NK-92 treated with Interleukin-12 subunit alpha and Interleukin-12 subunit beta, amount 100 ng/mL, for 24 hours (cell line): ENCODE measurements at regions not wholly inside any gene's neighbourhood (a gene's known extent, or its start where the extent isn't known, plus 50 kb on each side); places are given as distances from the start of the nearest gene placed in this dataset.
"Not testable (repeated sequence)": the region's sequence is repeated elsewhere in the genome, so short reads cannot be mapped to it uniquely, and the experiment has no call there.

Experiments
- DNase-seq: peaks from one replicate; lab custom pipeline; 2025; lab: John Stamatoyannopoulos, UW

GRCh38 chr13:89486065-89486464 is 1814.9 kb downstream of the SLITRK5 start:
- DNase-seq: no peak

GRCh38 chr13:89486709-89487108 is 1815.5 kb downstream of the SLITRK5 start:
- DNase-seq: no peak

GRCh38 chr13:89490661-89491060 is 1819.5 kb downstream of the SLITRK5 start:
- DNase-seq: no peak

- DNase-seq: no peak
These were observed 1825.3 kb downstream of the SLITRK5 start for GRCh38 chr13:89496478-89496877.

GRCh38 chr13:89497658-89498057 is 1826.5 kb downstream of the SLITRK5 start:
- DNase-seq: no peak

GRCh38 chr13:89502286-89502685 is 1831.1 kb downstream of the SLITRK5 start:
- DNase-seq: no peak

GRCh38 chr13:89514534-89515312 is 1832.8 kb upstream of the MIR17HG start:
- DNase-seq: no peak

DNA sequence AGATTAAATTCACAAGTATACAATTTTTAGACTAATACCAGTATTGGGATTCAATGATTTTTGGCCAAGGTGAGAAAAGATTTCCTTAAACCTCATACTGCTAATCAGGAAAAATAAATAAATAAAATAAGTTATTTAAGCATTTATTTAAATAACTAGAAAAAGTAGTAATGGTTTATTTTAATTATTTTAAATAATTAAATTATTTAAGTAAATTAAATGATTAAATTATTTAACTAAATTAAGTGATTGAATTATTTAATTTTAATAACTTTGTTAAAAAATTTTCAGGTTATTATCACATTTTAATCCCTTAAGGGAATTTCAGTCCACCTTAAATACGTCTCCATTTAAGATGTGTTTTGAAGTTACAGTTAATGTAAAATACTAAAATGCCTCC is 1831.5 kb upstream of the MIR17HG start:
- no peak for DNase-seq

DNA sequence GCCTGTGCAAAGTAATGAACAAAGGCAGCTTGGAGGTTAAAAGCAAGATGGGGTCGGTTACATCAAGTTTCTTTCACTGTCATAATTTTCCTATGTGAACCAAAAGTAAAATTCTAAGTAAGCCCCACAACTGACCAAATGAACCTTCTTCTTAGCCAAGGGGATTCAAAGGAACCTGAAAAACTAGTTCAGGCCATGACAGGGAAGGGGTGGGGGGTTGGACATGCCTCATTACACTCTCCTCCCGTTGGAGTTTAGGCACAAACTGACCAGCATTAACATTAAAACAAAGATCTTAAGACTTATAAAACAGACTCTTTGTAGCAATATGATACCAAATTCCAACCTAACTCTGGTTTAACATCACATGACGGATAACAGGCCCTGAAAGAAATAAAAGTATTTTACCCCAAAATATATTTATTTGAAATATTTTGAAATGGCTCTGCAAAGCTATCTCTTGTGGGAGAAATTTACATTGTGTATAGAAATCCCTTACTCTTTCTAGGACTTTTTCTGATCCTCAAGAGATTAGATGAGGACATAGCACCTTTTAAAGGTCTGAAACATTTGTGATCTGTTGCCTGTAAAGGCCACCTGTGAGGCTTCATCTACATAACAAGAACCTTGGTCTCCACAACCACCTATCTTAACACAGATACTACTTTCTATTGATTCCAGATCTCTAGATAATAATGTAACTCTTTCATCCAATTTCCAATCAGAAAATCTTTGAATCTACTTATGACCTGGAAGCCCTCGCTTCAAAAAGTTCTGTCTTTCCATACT is 1829.0 kb upstream of the MIR17HG start:
- no peak for DNase-seq

GRCh38 chr13:89520468-89520867 is 1827.0 kb upstream of the MIR17HG start:
- DNase-seq: no peak

DNA sequence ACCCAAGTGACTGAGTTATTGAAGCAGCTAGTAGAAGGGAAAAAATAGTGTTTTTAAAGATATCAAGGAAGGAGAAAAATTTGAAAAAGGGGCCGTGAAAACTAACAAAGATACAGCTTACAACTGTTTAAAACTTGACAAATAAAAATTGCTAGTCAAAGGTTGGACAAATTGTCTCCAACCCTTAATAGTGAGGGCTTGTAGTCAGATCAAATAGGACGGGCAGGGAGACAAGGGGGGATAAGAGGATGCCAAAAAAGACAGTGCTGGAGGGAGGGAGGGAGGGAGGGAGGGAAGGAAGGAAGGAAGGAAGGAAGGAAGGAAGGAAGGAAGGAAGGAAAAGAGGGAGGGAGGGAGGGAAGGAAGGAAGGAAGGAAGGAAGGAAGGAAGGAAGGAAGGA is 1825.8 kb upstream of the MIR17HG start:
- DNase-seq: not testable (repeated sequence)

GRCh38 chr13:89541091-89542030 is 1806.1 kb upstream of the MIR17HG start:
- DNase-seq: no peak

DNA sequence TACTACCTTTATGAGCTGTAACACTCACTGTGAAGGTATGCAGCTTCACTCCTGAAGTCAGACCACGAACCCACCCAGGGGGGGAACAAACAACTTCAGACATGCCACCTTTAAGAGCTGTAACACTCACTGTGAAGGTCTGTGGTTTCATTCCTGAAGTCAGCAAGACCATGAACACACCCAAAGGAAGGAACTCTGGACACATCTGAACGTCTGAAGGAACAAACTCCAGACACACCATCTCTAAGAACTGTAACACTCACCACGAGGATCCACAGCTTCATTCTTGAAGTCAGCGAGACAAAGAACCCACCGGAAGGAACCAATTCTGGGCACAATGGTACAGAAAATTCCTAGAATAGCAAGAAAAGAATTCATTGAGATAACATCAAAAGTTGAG is 1796.5 kb upstream of the MIR17HG start:
- DNase-seq: no peak

- DNase-seq: no peak
These were observed 1792.7 kb upstream of the MIR17HG start for GRCh38 chr13:89554801-89555200.

- DNase-seq: no peak
These were observed 1781.9 kb upstream of the MIR17HG start for GRCh38 chr13:89565476-89566100.

GRCh38 chr13:89567025-89567424 is 1780.5 kb upstream of the MIR17HG start:
- no peak for DNase-seq

- DNase-seq: no peak
These were observed 1779.2 kb upstream of the MIR17HG start for GRCh38 chr13:89568276-89568675.

- no peak for DNase-seq
These were observed 1778.7 kb upstream of the MIR17HG start for GRCh38 chr13:89568746-89569145.

GRCh38 chr13:89571676-89572075 is 1775.8 kb upstream of the MIR17HG start:
- no peak for DNase-seq

DNA sequence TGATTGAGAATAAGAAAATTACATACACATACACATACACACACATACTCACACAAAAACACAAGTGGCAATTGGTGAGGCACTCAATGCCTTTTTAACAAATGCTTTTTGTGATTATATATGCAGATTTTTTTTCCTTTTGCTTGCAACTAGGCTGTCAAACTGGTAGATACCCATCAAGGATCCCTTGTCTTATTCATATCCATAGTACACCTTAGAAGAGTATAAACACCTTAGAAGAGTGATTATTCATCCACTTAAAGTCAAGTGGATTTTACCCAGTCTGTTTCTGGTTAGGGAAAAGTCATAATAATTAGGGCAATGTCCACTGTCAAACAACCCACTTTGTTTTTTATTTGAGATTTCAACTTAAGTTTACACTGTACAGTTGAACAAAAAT is 1773.4 kb upstream of the MIR17HG start:
- no peak for DNase-seq

- DNase-seq: no peak
These were observed 1770.2 kb upstream of the MIR17HG start for GRCh38 chr13:89577301-89577700.
